HEK293 (cell line): ENCODE measurements at regions not wholly inside any gene's neighbourhood (a gene's known extent, or its start where the extent isn't known, plus 50 kb on each side); places are given as distances from the start of the nearest gene placed in this dataset.

ENCODE experiments used
- CTCF ChIA-PET: fragments of 350-600 bp; formaldehyde crosslinking; extraction: SDS; loops from one replicate; lab custom pipeline; 2021; ENCODE audit warnings: antibody characterized with exemption; lab: Yijun Ruan, JAX
- POLR2A ChIA-PET: fragments of 300-600 bp; formaldehyde crosslinking; extraction: SDS; loops from one replicate; lab custom pipeline; 2020; ENCODE audit warnings: antibody characterized with exemption, inconsistent platforms; lab: Yijun Ruan, JAX
- H3K27ac ChIP-seq: fragments of 200-500 bp; sonication (Bioruptor generic); 2 replicates; pipeline ENCODE4 v1.5.1; 2014; ENCODE audit warnings: low read depth, low read length, control low read depth, inconsistent platforms; ENCODE audit errors: extremely low read depth
- H3K36me3 ChIP-seq, 2 experiments: fragments of 200-500 bp in 1 of 2; sonication (Bioruptor generic) in 1 of 2; 1 replicate in 1 of 2; 2 replicates in 1 of 2; pipeline ENCODE4 v1.5.1; 2014 to 2017; ENCODE audit warnings: inconsistent platforms in 2 of 2, low read length in 2 of 2; ENCODE audit not compliant: control insufficient read depth in 2 of 2, insufficient read depth in 1 of 2
- H3K4me1 ChIP-seq: fragments of 200-500 bp; sonication (Bioruptor generic); 2 replicates; pipeline ENCODE4 v1.5.1; 2014; ENCODE audit warnings: mild to moderate bottlenecking, low read length, inconsistent platforms; ENCODE audit not compliant: control insufficient read depth, insufficient read depth
- H3K4me3 ChIP-seq: 2 replicates; pipeline ENCODE4 v1.5.1; 2011; ENCODE audit warnings: low read depth, mild to moderate bottlenecking, control low read depth, low read length, moderate library complexity
- H3K9me3 ChIP-seq: fragments of 200-500 bp; sonication (Bioruptor generic); 2 replicates; pipeline ENCODE4 v1.5.1; 2014; ENCODE audit warnings: low read depth, low read length, inconsistent platforms; ENCODE audit not compliant: control insufficient read depth, insufficient read depth
- FEZF1 ChIP-seq: fragments of 450-650 bp; formaldehyde crosslinking; IDR thresholded peaks from 2 replicates; pipeline ENCODE4 v1.5.1; 2016; ENCODE audit warnings: missing biosample characterization, missing genetic modification characterization
- GFI1B ChIP-seq: fragments of 450-650 bp; formaldehyde crosslinking; IDR thresholded peaks from 2 replicates; pipeline ENCODE4 v1.5.1; 2016; ENCODE audit warnings: missing biosample characterization, missing genetic modification characterization
- MEIS1 ChIP-seq: sonication (generic); formaldehyde crosslinking; IDR thresholded peaks from 2 replicates; pipeline ENCODE4 v1.8.1; 2022; ENCODE audit warnings: missing genetic modification reagents, mild to moderate bottlenecking, borderline replicate concordance
- PATZ1 ChIP-seq: fragments of 450-650 bp; formaldehyde crosslinking; IDR thresholded peaks from 2 replicates; pipeline ENCODE4 v1.5.1; 2016; ENCODE audit warnings: missing biosample characterization, missing genetic modification characterization
- ZNF169 ChIP-seq: fragments of 450-650 bp; formaldehyde crosslinking; IDR thresholded peaks from 2 replicates; pipeline ENCODE4 v1.5.1; 2016; ENCODE audit warnings: missing biosample characterization, missing genetic modification characterization
- ZNF174 ChIP-seq: fragments of 450-650 bp; formaldehyde crosslinking; IDR thresholded peaks from 2 replicates; pipeline ENCODE4 v1.5.0; 2017; ENCODE audit warnings: missing biosample characterization, mild to moderate bottlenecking, missing genetic modification characterization
- ZNF274 ChIP-seq, 2 experiments: fragments of 200-500 bp in 1 of 2; fragments of 450-650 bp in 1 of 2; sonication (Bioruptor generic) in 1 of 2; formaldehyde crosslinking in 1 of 2; IDR thresholded peaks; 2 replicates each; pipeline versions ENCODE4 v1.5.1 to v1.6.1; 2014 to 2016; ENCODE audit warnings: borderline replicate concordance in 1 of 2, inconsistent platforms in 1 of 2, low read length in 1 of 2, missing biosample characterization in 1 of 2, missing genetic modification characterization in 1 of 2
- ZNF280C ChIP-seq: fragments of 450-650 bp; formaldehyde crosslinking; IDR thresholded peaks from 2 replicates; pipeline ENCODE4 v1.5.1; 2016; ENCODE audit warnings: missing biosample characterization, missing genetic modification characterization
- ZNF37A ChIP-seq: fragments of 450-650 bp; IDR thresholded peaks from 2 replicates; pipeline ENCODE4 v1.5.1; 2018; ENCODE audit warnings: missing biosample characterization, missing genetic modification characterization
- ZNF549 ChIP-seq: fragments of 450-650 bp; IDR thresholded peaks from 2 replicates; pipeline ENCODE4 v1.5.1; 2018; ENCODE audit warnings: missing biosample characterization, missing genetic modification characterization, mild to moderate bottlenecking, inconsistent platforms, moderate library complexity
- ZNF792 ChIP-seq: fragments of 450-650 bp; formaldehyde crosslinking; IDR thresholded peaks from 2 replicates; pipeline ENCODE4 v1.5.1; 2016; ENCODE audit warnings: missing biosample characterization, missing genetic modification characterization
- ZSCAN23 ChIP-seq: fragments of 450-650 bp; formaldehyde crosslinking; IDR thresholded peaks from 2 replicates; pipeline ENCODE4 v1.5.1; 2016; ENCODE audit warnings: missing biosample characterization, missing genetic modification characterization
- TF ChIP-seq, protein P1 (sequence below): fragments of 450-650 bp; IDR thresholded peaks from 2 replicates; pipeline ENCODE4 v1.5.1; 2018; ENCODE audit warnings: missing biosample characterization, missing genetic modification characterization
- TF ChIP-seq, protein P2 (sequence below): fragments of 450-650 bp; formaldehyde crosslinking; IDR thresholded peaks from 2 replicates; pipeline ENCODE4 v1.5.1; 2016; ENCODE audit warnings: missing biosample characterization, missing genetic modification characterization
- TF ChIP-seq, protein P3 (sequence below): fragments of 450-650 bp; formaldehyde crosslinking; IDR thresholded peaks from 2 replicates; pipeline ENCODE4 v1.5.1; 2016; ENCODE audit warnings: missing biosample characterization, missing genetic modification characterization
- TF ChIP-seq, protein P4 (sequence below): fragments of 450-650 bp; formaldehyde crosslinking; IDR thresholded peaks from 2 replicates; pipeline ENCODE4 v1.5.1; 2017; ENCODE audit warnings: missing biosample characterization, mild to moderate bottlenecking, missing genetic modification characterization, moderate library complexity

GRCh38 chr6:94071835-94072234 lies 652.5 kb upstream of the EPHA7 start (continued):
- TF ChIP-seq ZNF274 (IDR thresholded peaks at IDR 0.05; ENCODE audit: low read length) (no peak), ZNF274 (tag by site-specific recombination; IDR thresholded peaks at IDR 0.05; ENCODE audit: borderline replicate concordance) (no peak), ZNF549 (no peak), ZNF174 (tag by site-specific recombination) (no peak), PATZ1 (tag by site-specific recombination) (no peak), ZNF169 (tag by site-specific recombination) (no peak), FEZF1 (tag by site-specific recombination) (no peak), ZNF792 (tag by site-specific recombination) (no peak), MEIS1 (CRISPR knock-in tag) (no peak), ZNF37A (tag by site-specific recombination) (no peak)
- TF ChIP-seq, protein P1, sequence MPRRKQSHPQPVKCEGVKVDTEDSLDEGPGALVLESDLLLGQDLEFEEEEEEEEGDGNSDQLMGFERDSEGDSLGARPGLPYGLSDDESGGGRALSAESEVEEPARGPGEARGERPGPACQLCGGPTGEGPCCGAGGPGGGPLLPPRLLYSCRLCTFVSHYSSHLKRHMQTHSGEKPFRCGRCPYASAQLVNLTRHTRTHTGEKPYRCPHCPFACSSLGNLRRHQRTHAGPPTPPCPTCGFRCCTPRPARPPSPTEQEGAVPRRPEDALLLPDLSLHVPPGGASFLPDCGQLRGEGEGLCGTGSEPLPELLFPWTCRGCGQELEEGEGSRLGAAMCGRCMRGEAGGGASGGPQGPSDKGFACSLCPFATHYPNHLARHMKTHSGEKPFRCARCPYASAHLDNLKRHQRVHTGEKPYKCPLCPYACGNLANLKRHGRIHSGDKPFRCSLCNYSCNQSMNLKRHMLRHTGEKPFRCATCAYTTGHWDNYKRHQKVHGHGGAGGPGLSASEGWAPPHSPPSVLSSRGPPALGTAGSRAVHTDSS (tag by site-specific recombination): no peak
- TF ChIP-seq, protein P2, sequence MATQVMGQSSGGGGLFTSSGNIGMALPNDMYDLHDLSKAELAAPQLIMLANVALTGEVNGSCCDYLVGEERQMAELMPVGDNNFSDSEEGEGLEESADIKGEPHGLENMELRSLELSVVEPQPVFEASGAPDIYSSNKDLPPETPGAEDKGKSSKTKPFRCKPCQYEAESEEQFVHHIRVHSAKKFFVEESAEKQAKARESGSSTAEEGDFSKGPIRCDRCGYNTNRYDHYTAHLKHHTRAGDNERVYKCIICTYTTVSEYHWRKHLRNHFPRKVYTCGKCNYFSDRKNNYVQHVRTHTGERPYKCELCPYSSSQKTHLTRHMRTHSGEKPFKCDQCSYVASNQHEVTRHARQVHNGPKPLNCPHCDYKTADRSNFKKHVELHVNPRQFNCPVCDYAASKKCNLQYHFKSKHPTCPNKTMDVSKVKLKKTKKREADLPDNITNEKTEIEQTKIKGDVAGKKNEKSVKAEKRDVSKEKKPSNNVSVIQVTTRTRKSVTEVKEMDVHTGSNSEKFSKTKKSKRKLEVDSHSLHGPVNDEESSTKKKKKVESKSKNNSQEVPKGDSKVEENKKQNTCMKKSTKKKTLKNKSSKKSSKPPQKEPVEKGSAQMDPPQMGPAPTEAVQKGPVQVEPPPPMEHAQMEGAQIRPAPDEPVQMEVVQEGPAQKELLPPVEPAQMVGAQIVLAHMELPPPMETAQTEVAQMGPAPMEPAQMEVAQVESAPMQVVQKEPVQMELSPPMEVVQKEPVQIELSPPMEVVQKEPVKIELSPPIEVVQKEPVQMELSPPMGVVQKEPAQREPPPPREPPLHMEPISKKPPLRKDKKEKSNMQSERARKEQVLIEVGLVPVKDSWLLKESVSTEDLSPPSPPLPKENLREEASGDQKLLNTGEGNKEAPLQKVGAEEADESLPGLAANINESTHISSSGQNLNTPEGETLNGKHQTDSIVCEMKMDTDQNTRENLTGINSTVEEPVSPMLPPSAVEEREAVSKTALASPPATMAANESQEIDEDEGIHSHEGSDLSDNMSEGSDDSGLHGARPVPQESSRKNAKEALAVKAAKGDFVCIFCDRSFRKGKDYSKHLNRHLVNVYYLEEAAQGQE (tag by site-specific recombination): no peak

- POLR2A ChIA-PET: no interaction called here
- Histone ChIP-seq H3K27ac (no peak overlapping the region), H3K4me3 (no peak overlapping the region), H3K36me3 (no peaks in the 10 kb centered on the region), H3K9me3 (no peaks in the 10 kb centered on the region), H3K4me1 (no peaks in the 10 kb centered on the region)
- CTCF ChIA-PET: interaction anchor here (0.6 kb wide), 1 partner anchor 12 kb away, joined by 6 read pairs; no protein-coding TSS in a partner anchor
- TF ChIP-seq, protein P3, sequence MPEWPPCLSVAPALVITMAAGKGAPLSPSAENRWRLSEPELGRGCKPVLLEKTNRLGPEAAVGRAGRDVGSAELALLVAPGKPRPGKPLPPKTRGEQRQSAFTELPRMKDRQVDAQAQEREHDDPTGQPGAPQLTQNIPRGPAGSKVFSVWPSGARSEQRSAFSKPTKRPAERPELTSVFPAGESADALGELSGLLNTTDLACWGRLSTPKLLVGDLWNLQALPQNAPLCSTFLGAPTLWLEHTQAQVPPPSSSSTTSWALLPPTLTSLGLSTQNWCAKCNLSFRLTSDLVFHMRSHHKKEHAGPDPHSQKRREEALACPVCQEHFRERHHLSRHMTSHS (tag by site-specific recombination): no peak
- TF ChIP-seq ZNF280C (tag by site-specific recombination) (no peak), GFI1B (tag by site-specific recombination) (no peak), ZSCAN23 (tag by site-specific recombination) (no peak)
- TF ChIP-seq, protein P2 (tag by site-specific recombination): no peak
- TF ChIP-seq, protein P4, sequence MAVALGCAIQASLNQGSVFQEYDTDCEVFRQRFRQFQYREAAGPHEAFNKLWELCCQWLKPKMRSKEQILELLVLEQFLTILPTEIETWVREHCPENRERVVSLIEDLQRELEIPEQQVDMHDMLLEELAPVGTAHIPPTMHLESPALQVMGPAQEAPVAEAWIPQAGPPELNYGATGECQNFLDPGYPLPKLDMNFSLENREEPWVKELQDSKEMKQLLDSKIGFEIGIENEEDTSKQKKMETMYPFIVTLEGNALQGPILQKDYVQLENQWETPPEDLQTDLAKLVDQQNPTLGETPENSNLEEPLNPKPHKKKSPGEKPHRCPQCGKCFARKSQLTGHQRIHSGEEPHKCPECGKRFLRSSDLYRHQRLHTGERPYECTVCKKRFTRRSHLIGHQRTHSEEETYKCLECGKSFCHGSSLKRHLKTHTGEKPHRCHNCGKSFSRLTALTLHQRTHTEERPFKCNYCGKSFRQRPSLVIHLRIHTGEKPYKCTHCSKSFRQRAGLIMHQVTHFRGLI (tag by site-specific recombination): no peak
Observed at GRCh38 chr6:94065707-94066337, 646.5 kb upstream of the EPHA7 start.
